ENCODE measurements at regions not wholly inside any gene's neighbourhood (a gene's known extent, or its start where the extent isn't known, plus 50 kb on each side); places are given as distances from the start of the nearest gene placed in this dataset.

- DNase-seq: no peak
Observed at GRCh38 chr4:54497947-54498346, 159.8 kb upstream of the KIT start.

GRCh38 chr4:54498661-54499111 is 159.1 kb upstream of the KIT start:
- no peak for DNase-seq

GRCh38 chr4:54499308-54500074 is 158.3 kb upstream of the KIT start:
- DNase-seq: peak; percentile 25

- DNase-seq: no peak
Observed at GRCh38 chr4:54505362-54505761, 152.4 kb upstream of the KIT start.

GRCh38 chr4:54505996-54506395 is 151.8 kb upstream of the KIT start:
- no peak for DNase-seq

GRCh38 chr4:54509057-54509456 is 148.7 kb upstream of the KIT start:
- no peak for DNase-seq

GRCh38 chr4:54513204-54513603 is 144.6 kb upstream of the KIT start:
- DNase-seq: no peak

GRCh38 chr4:54513741-54514140 is 144.0 kb upstream of the KIT start:
- DNase-seq: no peak

- DNase-seq: no peak
Observed at GRCh38 chr4:54516556-54517215, 141.1 kb upstream of the KIT start.

- no peak for DNase-seq
Observed at GRCh38 chr4:54517781-54518444, 139.8 kb upstream of the KIT start.

- DNase-seq: no peak
Observed at GRCh38 chr4:54525602-54526001, 132.2 kb upstream of the KIT start.

- no peak for DNase-seq
Observed at GRCh38 chr4:54526560-54526959, 131.2 kb upstream of the KIT start.

- no peak for DNase-seq
Observed at GRCh38 chr4:54527532-54527931, 130.2 kb upstream of the KIT start.

- peak; percentile 58 for DNase-seq
Observed at GRCh38 chr4:54539500-54540029, 118.2 kb upstream of the KIT start.

- no peak for DNase-seq
Observed at GRCh38 chr4:54540931-54541330, 116.8 kb upstream of the KIT start.

GRCh38 chr4:54541426-54542118 is 116.2 kb upstream of the KIT start:
- no peak for DNase-seq

GRCh38 chr4:54542119-54542438 is 115.7 kb upstream of the KIT start:
- no peak for DNase-seq

GRCh38 chr4:54542540-54543041 is 115.2 kb upstream of the KIT start:
- DNase-seq: no peak

GRCh38 chr4:54543088-54543795 is 114.5 kb upstream of the KIT start:
- DNase-seq: no peak

- DNase-seq: no peak
Observed at GRCh38 chr4:54545663-54546424, 111.9 kb upstream of the KIT start.

- DNase-seq: no peak
Observed at GRCh38 chr4:54547299-54548097, 110.3 kb upstream of the KIT start.
